Fibroblast of the aortic adventitia (primary cell): ENCODE measurements at regions not wholly inside any gene's neighbourhood (a gene's known extent, or its start where the extent isn't known, plus 50 kb on each side); places are given as distances from the start of the nearest gene placed in this dataset.

Source experiments
- DNase-seq: peaks from one replicate; pipeline ENCODE4 v3.0.0-alpha.2; 2010; ENCODE audit warnings: low read depth
- H3K4me3 ChIP-seq: 2 replicates; pipeline ENCODE4 v1.5.1; 2011; ENCODE audit warnings: low read depth, mild to moderate bottlenecking, control low read depth, low read length, moderate library complexity
- TF ChIP-seq, protein P1 (sequence below): IDR thresholded peaks from 2 replicates; pipeline ENCODE4 v1.5.1; 2011; ENCODE audit warnings: mild to moderate bottlenecking, low read length, control low read depth, inconsistent platforms; ENCODE audit not compliant: insufficient read depth

DNA sequence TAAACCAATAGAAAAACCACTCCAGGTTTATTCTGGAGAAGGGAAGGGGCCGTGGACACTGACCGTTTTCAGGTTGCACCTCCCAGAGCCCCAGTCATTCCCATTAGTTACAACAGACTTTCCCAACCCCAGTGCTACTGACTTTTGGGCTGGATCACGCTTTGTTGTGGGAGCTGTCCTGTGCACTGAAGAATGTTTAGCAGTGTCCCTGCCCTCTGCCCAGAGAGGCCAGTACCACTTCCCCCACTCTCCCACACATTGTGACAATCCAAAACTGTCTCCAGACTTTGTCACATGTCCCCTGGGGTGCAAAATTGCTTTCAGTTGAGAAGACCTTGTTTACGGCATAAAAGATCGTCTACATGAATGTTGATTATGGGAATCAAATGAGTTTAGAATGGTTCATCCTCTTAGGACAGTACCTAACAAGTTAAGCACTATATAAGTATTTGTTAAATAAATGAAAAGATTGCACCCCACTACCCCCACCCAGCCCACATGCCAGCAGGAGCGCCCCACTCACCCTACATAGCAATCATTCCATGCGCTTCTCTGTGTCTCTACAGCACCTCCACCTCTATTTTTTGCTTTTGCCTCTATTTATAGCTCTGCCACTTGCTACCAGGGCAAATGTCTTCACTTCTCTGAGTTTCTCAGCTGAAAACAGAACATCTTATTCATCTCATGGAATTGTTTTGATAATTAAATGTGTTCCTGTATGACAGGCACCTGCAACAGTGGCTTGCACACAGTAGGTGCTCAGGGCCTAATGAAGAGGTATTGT is 104.9 kb downstream of the AXIN2 start:
- no peak for DNase-seq
- H3K4me3 ChIP-seq: no peak overlapping the region
- TF ChIP-seq, protein P1, sequence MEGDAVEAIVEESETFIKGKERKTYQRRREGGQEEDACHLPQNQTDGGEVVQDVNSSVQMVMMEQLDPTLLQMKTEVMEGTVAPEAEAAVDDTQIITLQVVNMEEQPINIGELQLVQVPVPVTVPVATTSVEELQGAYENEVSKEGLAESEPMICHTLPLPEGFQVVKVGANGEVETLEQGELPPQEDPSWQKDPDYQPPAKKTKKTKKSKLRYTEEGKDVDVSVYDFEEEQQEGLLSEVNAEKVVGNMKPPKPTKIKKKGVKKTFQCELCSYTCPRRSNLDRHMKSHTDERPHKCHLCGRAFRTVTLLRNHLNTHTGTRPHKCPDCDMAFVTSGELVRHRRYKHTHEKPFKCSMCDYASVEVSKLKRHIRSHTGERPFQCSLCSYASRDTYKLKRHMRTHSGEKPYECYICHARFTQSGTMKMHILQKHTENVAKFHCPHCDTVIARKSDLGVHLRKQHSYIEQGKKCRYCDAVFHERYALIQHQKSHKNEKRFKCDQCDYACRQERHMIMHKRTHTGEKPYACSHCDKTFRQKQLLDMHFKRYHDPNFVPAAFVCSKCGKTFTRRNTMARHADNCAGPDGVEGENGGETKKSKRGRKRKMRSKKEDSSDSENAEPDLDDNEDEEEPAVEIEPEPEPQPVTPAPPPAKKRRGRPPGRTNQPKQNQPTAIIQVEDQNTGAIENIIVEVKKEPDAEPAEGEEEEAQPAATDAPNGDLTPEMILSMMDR: no peak

DNA sequence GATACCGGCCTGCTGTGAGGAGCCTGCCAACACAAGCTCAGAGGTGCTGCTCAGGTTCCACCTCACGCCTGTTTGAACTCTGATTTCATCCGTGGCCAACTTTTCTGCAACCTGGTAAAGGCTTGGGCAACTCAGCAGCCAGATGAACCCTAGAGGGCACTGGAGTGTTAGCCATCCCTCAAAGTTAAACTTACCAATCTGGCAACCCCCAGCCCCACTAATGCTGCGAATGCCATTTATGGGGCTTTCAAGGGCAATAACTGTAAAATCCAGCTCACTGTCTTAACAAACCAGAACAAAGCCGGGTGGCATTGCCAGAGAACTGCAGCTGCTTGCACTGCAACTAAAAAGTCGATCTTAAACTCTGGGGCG is 105.5 kb downstream of the AXIN2 start:
- H3K4me3 ChIP-seq: no peak overlapping the region
- TF ChIP-seq, protein P1: peak; percentile 46
- peak; percentile 32 for DNase-seq

DNA sequence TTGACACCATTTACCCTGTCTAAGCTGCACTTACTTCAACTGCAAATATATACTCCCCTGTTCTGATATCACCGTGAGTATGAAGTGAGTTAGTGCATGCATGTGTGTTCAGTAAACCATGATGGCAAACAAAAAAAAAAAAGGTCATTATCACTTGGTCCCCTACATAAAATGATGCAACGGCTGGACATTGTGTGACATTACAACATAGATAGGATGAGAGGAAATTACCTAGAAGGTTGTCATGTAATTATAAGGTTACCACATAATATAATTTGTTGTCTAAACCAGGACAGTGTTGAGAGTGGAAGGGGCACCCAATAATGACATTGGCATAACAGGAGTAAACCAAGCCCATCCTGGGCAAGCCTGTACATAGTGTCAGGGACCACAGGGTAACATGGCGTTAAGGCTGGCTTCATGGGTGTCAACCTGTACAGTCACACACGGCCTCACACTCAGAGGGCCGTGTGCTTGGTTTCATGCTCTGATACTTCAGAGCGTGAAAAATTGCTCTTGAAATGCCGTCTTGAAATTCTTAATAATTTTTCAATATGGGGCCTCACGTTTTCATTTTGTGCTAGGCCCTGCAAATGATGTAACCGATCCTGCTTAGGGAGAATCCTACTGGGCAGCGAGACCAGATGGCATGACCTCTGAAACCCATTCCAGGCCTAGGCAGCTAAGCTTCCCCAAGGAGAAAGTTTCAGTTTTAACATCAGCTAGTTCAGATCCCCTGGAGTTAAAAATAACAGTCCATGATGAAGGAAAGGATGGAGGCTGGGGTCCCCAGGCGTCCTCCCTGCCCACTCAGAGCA is 106.1 kb downstream of the AXIN2 start:
- no peak overlapping the region for H3K4me3 ChIP-seq
- DNase-seq: no peak
- TF ChIP-seq, protein P1: no peak

DNA sequence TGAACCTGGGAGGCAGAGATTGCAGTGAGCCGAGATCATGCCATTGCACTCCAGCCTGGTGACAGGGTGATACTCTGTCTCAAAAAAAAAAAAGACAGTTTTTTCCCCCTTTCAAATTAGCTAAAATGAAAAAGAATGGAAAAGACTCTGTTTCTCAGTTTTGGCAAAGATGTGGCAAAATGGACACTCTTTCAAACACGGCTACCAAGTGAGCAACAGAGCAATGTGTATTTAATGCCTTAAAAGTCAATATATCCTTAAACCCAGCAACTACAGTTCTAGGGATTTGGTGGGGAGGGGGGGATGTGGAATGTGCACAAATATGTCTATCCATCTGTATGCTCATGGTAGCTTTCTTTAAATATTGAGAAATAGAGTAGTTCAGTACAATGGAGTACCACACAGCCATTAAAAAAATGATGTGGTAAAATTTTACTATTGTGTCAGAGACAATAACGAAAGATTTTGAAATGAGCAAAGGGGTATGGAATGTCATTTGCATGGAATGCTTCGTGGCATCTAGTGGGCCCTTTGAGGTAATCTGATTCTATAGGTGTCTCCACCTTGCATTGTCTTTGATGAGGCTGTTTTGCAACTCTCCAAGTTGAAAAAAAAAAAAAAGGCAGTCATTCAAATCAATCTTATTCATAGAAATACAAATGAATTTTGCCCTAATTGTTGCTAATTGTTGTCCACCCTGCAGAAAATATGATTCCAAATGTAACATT is 108.1 kb downstream of the AXIN2 start:
- DNase-seq: no peak
- TF ChIP-seq, protein P1: no peak
- no peak overlapping the region for H3K4me3 ChIP-seq

DNA sequence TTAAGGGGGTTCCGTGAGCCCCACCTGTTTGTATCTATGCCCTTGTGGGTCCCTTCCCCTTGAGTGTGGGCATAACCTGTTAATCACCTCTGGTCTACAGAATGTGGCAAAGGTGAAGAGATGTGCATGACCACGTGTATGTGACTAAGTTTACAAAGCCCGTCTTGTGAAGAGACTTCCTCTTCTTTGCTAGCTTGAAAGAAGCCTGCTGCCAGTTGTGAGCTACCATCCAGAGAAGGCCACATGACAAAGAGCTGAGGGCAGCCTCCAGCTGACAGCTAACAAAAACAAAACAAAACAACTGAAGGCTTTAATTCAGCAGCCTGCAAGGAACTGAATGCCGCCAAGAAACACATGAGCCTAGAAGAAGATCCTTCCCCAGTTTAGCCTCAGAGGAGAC is 112.0 kb downstream of the AXIN2 start:
- TF ChIP-seq, protein P1: no peak
- no peak overlapping the region for H3K4me3 ChIP-seq

DNA sequence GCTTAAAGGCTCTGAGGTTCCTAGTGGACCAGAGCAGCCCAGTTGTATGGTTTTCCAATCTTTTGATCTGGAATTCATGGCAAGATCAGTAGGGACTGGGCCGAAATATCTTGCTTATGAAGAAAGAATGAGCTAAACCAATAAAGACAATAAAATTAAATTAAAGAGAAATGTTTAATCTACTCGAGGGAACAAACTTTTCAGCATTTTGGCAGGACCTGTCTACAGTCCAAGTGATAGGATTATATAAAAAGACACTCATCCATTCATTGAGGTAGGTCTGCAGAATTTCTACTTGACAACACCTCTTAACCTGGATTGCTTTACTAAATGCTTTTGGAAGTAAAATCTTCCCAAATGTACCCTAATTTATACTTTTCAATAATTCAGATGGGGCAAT is 113.6 kb downstream of the AXIN2 start:
- TF ChIP-seq, protein P1: no peak
- no peak overlapping the region for H3K4me3 ChIP-seq
- DNase-seq: no peak

More for the DNA sequence above, 112.0 kb downstream of the AXIN2 start:
- no peak for DNase-seq
